GM10266 (cell line): ENCODE measurements at regions not wholly inside any gene's neighbourhood (a gene's known extent, or its start where the extent isn't known, plus 50 kb on each side); places are given as distances from the start of the nearest gene placed in this dataset.
"Not testable (repeated sequence)": the region's sequence is repeated elsewhere in the genome, so short reads cannot be mapped to it uniquely, and the experiment has no call there.

Experiments
- DNase-seq: peaks from one replicate; pipeline ENCODE4 v3.0.0; 2012; ENCODE audit errors: extremely low spot score
- CTCF ChIP-seq: IDR thresholded peaks from 2 replicates; pipeline ENCODE4 v1.5.1; 2012; ENCODE audit warnings: mild to moderate bottlenecking, low read depth; ENCODE audit not compliant: control insufficient read depth, insufficient read depth; ENCODE audit errors: missing control alignments

- DNase-seq, result no peak
- TF ChIP-seq CTCF, result no peak
Observed at GRCh38 chr12:75748136-75748535, 236.7 kb upstream of the KRR1 start.

- no peak for DNase-seq
- TF ChIP-seq CTCF, result no peak
Observed at GRCh38 chr12:75747572-75748021, 236.2 kb upstream of the KRR1 start.

- DNase-seq, result no peak
- TF ChIP-seq CTCF, result no peak
Observed at GRCh38 chr12:75746621-75747020, 235.2 kb upstream of the KRR1 start.

- no peak for TF ChIP-seq CTCF
- no peak for DNase-seq
Observed at GRCh38 chr12:75744607-75745256, 233.3 kb upstream of the KRR1 start.

GRCh38 chr12:75742961-75743360 lies 231.6 kb upstream of the KRR1 start:
- DNase-seq, result no peak
- no peak for TF ChIP-seq CTCF

- no peak for DNase-seq
- no peak for TF ChIP-seq CTCF
Observed at GRCh38 chr12:75742048-75742447, 230.6 kb upstream of the KRR1 start.

GRCh38 chr12:75739912-75740311 lies 228.5 kb upstream of the KRR1 start:
- no peak for DNase-seq
- TF ChIP-seq CTCF, result no peak

GRCh38 chr12:75739098-75739497 lies 227.7 kb upstream of the KRR1 start:
- DNase-seq, result not testable (repeated sequence)
